GM12892 (cell line): ENCODE measurements at regions not wholly inside any gene's neighbourhood (a gene's known extent, or its start where the extent isn't known, plus 50 kb on each side); places are given as distances from the start of the nearest gene placed in this dataset.
"Not testable (repeated sequence)": the region's sequence is repeated elsewhere in the genome, so short reads cannot be mapped to it uniquely, and the experiment has no call there.

Experiments
- DNase-seq: peaks from one replicate; pipeline ENCODE4 v3.0.0; 2011; ENCODE audit not compliant: insufficient read length
- FAIRE-seq: peaks from 2 replicates; lab custom pipeline; 2011; peaks lifted over from hg19 to GRCh38; lab: Jason Lieb, UNC
- POLR2A ChIP-seq: IDR thresholded peaks from 2 replicates; pipeline ENCODE4 v1.6.1; 2011; ENCODE audit warnings: low read depth, low read length, control low read depth
- POLR2AphosphoS5 ChIP-seq: IDR thresholded peaks from 2 replicates; pipeline ENCODE4 v1.6.1; 2011; ENCODE audit warnings: low read depth, low read length, control low read depth
- TAF1 ChIP-seq: IDR thresholded peaks from 2 replicates; pipeline ENCODE4 v1.6.1; 2011; ENCODE audit warnings: low read depth, mild to moderate bottlenecking, control low read depth, low read length, borderline replicate concordance

DNA sequence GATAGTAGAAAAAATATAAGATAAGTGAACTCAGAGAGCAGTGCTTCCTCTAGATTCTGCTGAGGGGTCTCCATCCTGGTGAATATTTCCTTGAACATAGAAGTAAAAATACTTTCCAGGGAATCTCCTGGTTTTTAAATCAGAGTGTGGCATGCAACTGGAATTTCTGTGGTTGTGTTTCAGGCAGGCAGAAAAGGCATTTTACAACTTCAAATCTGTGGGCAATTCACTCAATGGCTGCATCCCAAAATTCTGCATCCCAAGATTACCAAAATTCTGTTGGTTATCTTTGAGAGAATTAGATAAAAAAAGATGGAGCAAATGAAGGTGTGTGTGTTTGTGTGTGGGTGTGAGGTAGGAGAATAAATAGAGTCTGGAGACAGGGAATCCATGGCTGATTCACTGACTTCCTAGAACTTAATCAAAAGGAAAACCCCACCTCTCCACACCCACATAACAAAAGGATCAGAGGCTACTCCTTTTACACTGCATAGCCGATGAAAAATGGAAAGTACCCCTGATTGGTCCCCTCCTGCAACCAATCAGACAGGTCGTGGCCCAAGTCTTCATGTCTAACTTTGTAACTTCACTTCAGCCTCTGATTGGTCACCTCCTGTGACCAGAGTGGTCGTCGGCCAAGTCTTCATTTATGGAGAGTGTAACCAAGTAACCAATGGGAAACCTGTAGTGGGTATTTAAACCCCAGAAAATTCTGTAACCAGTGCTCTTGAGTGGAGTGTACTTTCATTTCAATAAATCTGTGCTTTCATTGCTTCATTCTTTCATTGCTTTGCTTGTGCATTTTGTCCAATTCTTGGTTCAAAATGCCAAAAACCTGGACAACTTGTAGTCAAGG is 112.8 kb downstream of the DLEU7 start:
- DNase-seq (no peak), FAIRE-seq (peak; percentile 69)
- TF ChIP-seq POLR2AphosphoS5 (no peak), TAF1 (no peak), POLR2A (no peak)

GRCh38 chr13:50731400-50731799 is 112.1 kb downstream of the DLEU7 start:
- no peak for FAIRE-seq
- TF ChIP-seq TAF1: no peak
- TF ChIP-seq POLR2A: no peak
- no peak for TF ChIP-seq POLR2AphosphoS5
- DNase-seq: no peak

DNA sequence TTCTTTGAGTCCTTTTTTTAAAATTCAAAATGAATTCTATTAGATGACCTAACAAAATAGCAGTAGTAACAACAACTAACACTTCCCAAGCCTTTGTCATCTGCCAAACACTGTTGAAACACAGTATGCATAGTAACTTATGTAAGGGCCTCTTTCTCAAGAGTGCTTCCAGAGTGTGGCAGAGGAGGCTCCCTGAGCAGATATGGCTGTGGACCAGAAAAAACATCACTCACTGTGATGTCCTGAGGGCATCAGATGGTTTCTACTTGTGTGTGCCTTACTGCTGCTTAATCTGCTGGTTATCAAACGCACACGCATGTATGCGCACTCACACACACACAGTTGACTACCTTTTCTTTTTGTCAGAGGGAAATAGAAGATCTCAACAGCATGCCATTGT is 110.8 kb downstream of the DLEU7 start:
- TF ChIP-seq POLR2AphosphoS5: no peak
- TF ChIP-seq POLR2A: no peak
- TF ChIP-seq TAF1: no peak
- DNase-seq (no peak), FAIRE-seq (no peak)

GRCh38 chr13:50733392-50733791 is 110.1 kb downstream of the DLEU7 start:
- DNase-seq: no peak
- TF ChIP-seq TAF1: no peak
- FAIRE-seq: no peak

DNA sequence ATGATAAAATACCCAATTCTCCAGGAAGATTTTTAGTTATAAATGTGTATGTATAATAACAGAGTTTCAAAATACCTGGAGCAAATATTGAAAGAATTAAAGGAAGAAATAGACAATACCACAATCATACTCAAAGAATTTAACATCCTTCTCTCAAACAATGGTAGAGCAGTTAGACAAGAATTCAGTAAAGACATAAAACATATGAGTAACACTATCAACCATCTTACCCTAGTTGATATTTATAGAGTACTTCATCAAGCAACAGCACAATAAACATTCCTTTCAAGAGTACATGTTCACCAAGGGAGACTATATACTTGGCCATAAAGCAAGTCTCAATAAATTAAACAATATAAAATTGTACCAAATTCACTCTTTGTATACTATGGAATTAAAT is 108.4 kb downstream of the DLEU7 start:
- TF ChIP-seq POLR2AphosphoS5 (no peak), POLR2A (no peak), TAF1 (no peak)
- FAIRE-seq: no peak

DNA sequence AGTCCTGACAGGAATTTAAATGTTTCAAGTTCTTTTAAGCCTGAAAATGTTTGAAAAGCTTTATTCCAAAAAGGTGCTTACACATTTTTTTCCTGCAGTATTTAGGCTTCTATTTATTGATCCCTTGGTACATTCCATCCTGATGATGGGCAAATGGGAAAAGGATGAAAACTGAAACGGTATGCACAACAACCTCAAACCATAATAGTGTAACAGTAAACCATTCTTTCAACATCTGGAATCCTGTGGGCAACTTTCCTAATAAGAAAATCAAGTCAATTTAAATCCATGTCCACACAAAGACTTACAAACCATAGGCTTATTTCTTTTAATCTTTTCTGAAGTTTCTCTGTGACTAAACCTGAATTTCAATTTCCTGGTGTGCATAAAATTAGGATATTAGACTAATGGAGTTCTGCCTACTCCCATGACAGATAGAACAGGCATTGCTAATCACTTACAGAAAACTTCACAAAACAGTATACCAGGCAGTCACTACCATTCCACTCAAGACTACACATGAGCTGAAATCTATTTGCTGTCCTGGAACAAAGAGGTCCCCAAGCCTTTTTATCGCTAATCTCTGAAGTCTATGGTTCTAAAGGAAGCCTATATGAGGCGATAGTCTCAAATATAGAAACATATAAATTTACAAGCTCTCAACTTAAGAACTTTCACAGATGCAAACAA is 103.3 kb downstream of the DLEU7 start:
- DNase-seq: no peak
- FAIRE-seq: no peak
- no peak for TF ChIP-seq TAF1
- TF ChIP-seq POLR2AphosphoS5: no peak
- no peak for TF ChIP-seq POLR2A

More for the DNA sequence above, 108.4 kb downstream of the DLEU7 start:
- DNase-seq: no peak

GRCh38 chr13:50742353-50742752 is 101.1 kb downstream of the DLEU7 start:
- no peak for TF ChIP-seq TAF1
- TF ChIP-seq POLR2AphosphoS5: no peak
- no peak for TF ChIP-seq POLR2A
- no peak for DNase-seq
- no peak for FAIRE-seq

DNA sequence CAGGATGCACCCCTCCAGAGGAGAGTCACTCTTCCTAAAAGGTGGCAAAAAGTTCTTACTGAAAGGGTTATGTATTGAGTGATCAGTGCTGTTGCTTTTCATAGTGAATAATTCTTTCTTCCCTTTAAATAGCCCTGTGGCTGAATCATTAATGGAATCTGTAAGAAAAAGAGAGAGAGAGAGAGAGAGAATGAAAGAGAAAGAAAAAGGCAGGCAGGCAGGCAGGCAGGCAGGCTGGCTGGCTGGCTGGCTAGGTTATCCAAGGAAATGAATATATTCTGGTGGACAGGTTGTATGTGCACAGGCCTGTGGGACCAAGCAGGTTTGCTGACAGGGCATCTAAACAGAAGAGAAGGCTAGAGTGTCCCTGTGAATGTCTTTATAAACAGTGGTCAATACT is 100.5 kb downstream of the DLEU7 start:
- FAIRE-seq (no peak), DNase-seq (no peak)
- no peak for TF ChIP-seq POLR2A
- no peak for TF ChIP-seq POLR2AphosphoS5
- TF ChIP-seq TAF1: no peak

GRCh38 chr13:50744116-50744660 is 99.3 kb downstream of the DLEU7 start:
- no peak for FAIRE-seq
- TF ChIP-seq TAF1 (no peak), POLR2AphosphoS5 (no peak), POLR2A (no peak)
- no peak for DNase-seq

GRCh38 chr13:50745542-50746115 is 97.9 kb downstream of the DLEU7 start:
- no peak for FAIRE-seq
- TF ChIP-seq POLR2AphosphoS5: no peak
- no peak for DNase-seq

GRCh38 chr13:50747737-50748350 is 95.6 kb downstream of the DLEU7 start:
- no peak for DNase-seq
- no peak for FAIRE-seq

GRCh38 chr13:50753221-50753620 is 90.3 kb downstream of the DLEU7 start:
- FAIRE-seq: not testable (repeated sequence)

More at GRCh38 chr13:50747737-50748350, 95.6 kb downstream of the DLEU7 start:
- TF ChIP-seq POLR2A (no peak), TAF1 (no peak), POLR2AphosphoS5 (no peak)

DNA sequence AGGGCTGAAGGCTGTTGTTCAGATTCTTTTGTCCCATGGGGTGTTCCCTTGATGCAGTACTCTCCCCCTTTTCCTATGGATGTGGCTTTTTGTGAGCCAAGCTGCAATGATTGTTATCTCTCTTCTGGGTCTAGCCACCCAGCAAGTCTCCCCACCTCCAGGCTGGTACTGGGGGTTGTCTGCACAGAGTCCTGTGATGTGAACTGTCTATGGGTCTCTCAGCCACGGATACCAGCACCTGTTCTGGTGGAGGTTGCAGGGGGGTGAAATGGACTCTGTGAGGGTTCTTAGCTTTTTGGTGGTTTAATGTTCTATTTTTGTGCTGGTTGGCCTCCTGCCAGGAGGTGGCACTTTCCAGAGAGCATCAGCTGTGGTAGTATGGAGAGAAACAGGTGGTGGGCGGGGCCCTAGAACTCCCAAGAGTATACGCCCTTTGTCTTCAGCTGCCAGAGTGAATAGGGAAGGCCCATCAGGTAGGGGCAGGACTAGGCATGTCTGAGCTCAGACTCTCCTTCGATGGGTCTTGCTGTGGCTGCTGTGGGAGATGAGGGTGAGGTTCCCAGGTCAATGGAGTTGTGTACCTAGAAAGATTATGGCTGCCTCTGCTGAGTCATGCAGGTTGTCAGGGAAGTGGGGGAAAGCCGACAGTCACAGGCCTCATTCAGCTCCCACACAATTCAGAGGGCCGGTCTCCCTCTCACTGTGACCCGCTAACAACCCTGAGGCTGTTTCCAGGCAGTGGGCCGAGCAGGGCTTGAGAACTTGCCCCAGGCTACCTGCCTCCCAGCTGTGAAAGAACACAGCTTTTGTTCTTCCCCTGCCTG is 87.4 kb downstream of the DLEU7 start:
- FAIRE-seq, DNase-seq: not testable (repeated sequence)

More at GRCh38 chr13:50753221-50753620, 90.3 kb downstream of the DLEU7 start:
- DNase-seq: not testable (repeated sequence)
